ENCODE measurements at regions not wholly inside any gene's neighbourhood (a gene's known extent, or its start where the extent isn't known, plus 50 kb on each side); places are given as distances from the start of the nearest gene placed in this dataset.
A peak's percentile ranks its signal among the peaks of the same experiment; 100 is the strongest.

- no peak for DNase-seq (ENCODE audit: low spot score)
- TF ChIP-seq, protein P1, sequence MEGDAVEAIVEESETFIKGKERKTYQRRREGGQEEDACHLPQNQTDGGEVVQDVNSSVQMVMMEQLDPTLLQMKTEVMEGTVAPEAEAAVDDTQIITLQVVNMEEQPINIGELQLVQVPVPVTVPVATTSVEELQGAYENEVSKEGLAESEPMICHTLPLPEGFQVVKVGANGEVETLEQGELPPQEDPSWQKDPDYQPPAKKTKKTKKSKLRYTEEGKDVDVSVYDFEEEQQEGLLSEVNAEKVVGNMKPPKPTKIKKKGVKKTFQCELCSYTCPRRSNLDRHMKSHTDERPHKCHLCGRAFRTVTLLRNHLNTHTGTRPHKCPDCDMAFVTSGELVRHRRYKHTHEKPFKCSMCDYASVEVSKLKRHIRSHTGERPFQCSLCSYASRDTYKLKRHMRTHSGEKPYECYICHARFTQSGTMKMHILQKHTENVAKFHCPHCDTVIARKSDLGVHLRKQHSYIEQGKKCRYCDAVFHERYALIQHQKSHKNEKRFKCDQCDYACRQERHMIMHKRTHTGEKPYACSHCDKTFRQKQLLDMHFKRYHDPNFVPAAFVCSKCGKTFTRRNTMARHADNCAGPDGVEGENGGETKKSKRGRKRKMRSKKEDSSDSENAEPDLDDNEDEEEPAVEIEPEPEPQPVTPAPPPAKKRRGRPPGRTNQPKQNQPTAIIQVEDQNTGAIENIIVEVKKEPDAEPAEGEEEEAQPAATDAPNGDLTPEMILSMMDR (IDR thresholded peaks at IDR 0.05), result peak; percentile 58
- H3K36me3 Mint-ChIP-seq (ENCODE audit: low read depth), result no peaks in the 10 kb centered on the region
- H3K4me1 Mint-ChIP-seq (ENCODE audit: low read depth), result peaks cover 31% of the 10 kb centered on the region
- H3K4me3 Mint-ChIP-seq (ENCODE audit: unreplicated experiment), result no peak overlapping the region
- H3K27ac Mint-ChIP-seq (ENCODE audit: unreplicated experiment), result no peak overlapping the region
- H3K27me3 Mint-ChIP-seq (ENCODE audit: low read depth), result no peaks in the 10 kb centered on the region
- H3K9me3 Mint-ChIP-seq (ENCODE audit: low read depth), result peaks cover 4% of the 10 kb centered on the region
These were observed 90.2 kb upstream of the ISX start for GRCh38 chr22:34975721-34976120.

DNA sequence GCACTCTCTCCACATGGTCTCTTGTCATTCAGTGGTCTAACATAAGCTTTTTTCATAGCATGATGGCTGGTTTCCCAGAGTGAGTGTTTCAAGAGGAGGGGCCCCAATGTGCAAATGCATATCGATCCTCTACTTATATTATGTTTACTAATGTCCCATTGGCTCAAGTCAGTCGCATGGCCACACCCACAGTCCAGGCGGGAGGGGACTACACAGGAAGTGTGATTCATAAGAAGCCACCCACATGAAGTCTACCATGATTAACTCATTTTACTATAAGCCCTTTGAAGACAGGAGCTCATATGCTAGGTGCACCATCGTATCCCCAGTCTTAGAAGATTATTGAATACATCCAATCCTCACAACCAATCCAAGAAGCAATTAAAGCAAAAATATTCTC, 89.5 kb upstream of the ISX start:
- no peak overlapping the region for H3K4me3 Mint-ChIP-seq (ENCODE audit: unreplicated experiment)
- H3K9me3 Mint-ChIP-seq (ENCODE audit: low read depth), result peaks cover 4% of the 10 kb centered on the region
- H3K4me1 Mint-ChIP-seq (ENCODE audit: low read depth), result peaks cover 31% of the 10 kb centered on the region
- no peak overlapping the region for H3K27ac Mint-ChIP-seq (ENCODE audit: unreplicated experiment)
- DNase-seq (ENCODE audit: low spot score), result no peak
- H3K27me3 Mint-ChIP-seq (ENCODE audit: low read depth), result no peaks in the 10 kb centered on the region
- H3K36me3 Mint-ChIP-seq (ENCODE audit: low read depth), result no peaks in the 10 kb centered on the region
- TF ChIP-seq, protein P1 (IDR thresholded peaks at IDR 0.05), result no peak

DNA sequence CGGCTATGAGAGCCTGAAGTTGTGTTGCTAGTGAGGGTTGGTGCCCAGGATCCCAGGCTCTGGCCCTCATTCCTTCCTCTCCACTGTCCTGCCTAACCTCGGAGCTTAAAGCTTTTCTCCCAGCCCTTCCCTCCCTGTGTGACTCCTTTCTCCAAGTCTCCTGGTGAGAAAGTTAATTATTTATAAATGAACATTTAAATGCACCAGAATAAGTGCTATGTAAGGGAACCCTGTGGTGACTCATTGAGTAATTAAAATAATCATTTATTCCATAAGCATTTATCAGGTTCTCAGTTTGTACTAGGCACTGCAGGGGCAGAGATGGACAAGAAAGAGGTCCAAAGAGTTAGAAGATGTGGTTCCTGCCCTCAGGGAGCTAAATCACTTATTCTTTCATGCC, 89.1 kb upstream of the ISX start:
- peaks cover 31% of the 10 kb centered on the region for H3K4me1 Mint-ChIP-seq (ENCODE audit: low read depth)
- H3K27me3 Mint-ChIP-seq (ENCODE audit: low read depth), result no peaks in the 10 kb centered on the region
- H3K4me3 Mint-ChIP-seq (ENCODE audit: unreplicated experiment), result no peak overlapping the region
- no peak for DNase-seq (ENCODE audit: low spot score)
- peaks cover 4% of the 10 kb centered on the region for H3K9me3 Mint-ChIP-seq (ENCODE audit: low read depth)
- no peak overlapping the region for H3K27ac Mint-ChIP-seq (ENCODE audit: unreplicated experiment)
- no peaks in the 10 kb centered on the region for H3K36me3 Mint-ChIP-seq (ENCODE audit: low read depth)
- TF ChIP-seq, protein P1 (IDR thresholded peaks at IDR 0.05), result no peak

GRCh38 chr22:34986523-34986922, 79.4 kb upstream of the ISX start:
- no peak overlapping the region for H3K4me3 Mint-ChIP-seq (ENCODE audit: unreplicated experiment)
- DNase-seq (ENCODE audit: low spot score), result no peak
- H3K27ac Mint-ChIP-seq (ENCODE audit: unreplicated experiment), result no peak overlapping the region
- peaks cover 31% of the 10 kb centered on the region for H3K9me3 Mint-ChIP-seq (ENCODE audit: low read depth)
- peaks cover 5% of the 10 kb centered on the region for H3K36me3 Mint-ChIP-seq (ENCODE audit: low read depth)
- TF ChIP-seq, protein P1 (IDR thresholded peaks at IDR 0.05), result no peak
- no peaks in the 10 kb centered on the region for H3K4me1 Mint-ChIP-seq (ENCODE audit: low read depth)
- no peaks in the 10 kb centered on the region for H3K27me3 Mint-ChIP-seq (ENCODE audit: low read depth)

GRCh38 chr22:34992672-34993071, 73.3 kb upstream of the ISX start:
- DNase-seq (ENCODE audit: low spot score), result no peak
- H3K4me1 Mint-ChIP-seq (ENCODE audit: low read depth), result no peaks in the 10 kb centered on the region
- TF ChIP-seq, protein P1 (IDR thresholded peaks at IDR 0.05), result no peak

More at GRCh38 chr22:34992672-34993071, 73.3 kb upstream of the ISX start:
- Mint-ChIP-seq H3K36me3 (ENCODE audit: low read depth) (peaks cover 2% of the 10 kb centered on the region), H3K9me3 (ENCODE audit: low read depth) (peaks cover 11% of the 10 kb centered on the region), H3K4me3 (ENCODE audit: unreplicated experiment) (no peak overlapping the region), H3K27ac (ENCODE audit: unreplicated experiment) (no peak overlapping the region), H3K27me3 (ENCODE audit: low read depth) (peaks cover 5% of the 10 kb centered on the region)
